ENCODE measurements at regions not wholly inside any gene's neighbourhood (a gene's known extent, or its start where the extent isn't known, plus 50 kb on each side); places are given as distances from the start of the nearest gene placed in this dataset.

DNA sequence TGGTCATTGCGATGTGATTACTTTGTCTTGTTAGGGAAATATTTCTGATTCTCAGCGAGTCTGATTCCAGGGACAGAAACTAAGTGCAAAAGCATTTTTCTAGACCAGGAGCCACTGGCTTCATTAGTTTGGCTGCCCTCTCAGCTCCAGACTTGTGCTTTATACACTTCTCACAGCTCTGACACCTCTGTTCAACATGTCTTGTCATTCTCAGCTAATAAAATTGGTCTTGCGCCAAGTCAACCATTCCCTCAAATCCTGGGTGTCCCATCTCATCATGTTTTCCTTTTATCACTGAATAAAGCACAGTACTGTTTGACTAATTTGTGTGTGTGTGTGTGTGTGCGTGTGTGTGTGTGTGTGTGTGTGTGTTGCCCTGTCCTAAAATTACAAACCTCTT lies 215.5 kb upstream of the EPHA4 start:
- Histone ChIP-seq H3K4me2 (ENCODE audit: low read length) (no peak overlapping the region), H3K9me3 (ENCODE audit: control insufficient read depth in 1 of 2, insufficient read depth in 1 of 2, low read depth in 1 of 2, low read length in 2 of 2) (no peaks in the 10 kb centered on the region), H3K27ac (ENCODE audit: low read depth, low read length) (no peak overlapping the region), H3K9ac (ENCODE audit: low read length) (no peak overlapping the region), H2AFZ (ENCODE audit: low read depth, low read length, poor library complexity, severe bottlenecking) (no peak overlapping the region), H3K27me3 (ENCODE audit: insufficient read depth, low read length) (peaks cover 11% of the 10 kb centered on the region), H3K4me3 (replicated peaks in 1 of 2; ENCODE audit: low read depth in 1 of 2, low read length in 2 of 2) (no peak overlapping the region), H3K36me3 (ENCODE audit: control insufficient read depth in 1 of 2, insufficient read depth in 2 of 2, low read length in 2 of 2) (no peaks in the 10 kb centered on the region), H3K4me1 (ENCODE audit: control insufficient read depth in 1 of 2, insufficient read depth in 2 of 2, low read length in 2 of 2) (no peaks in the 10 kb centered on the region), H3K79me2 (ENCODE audit: insufficient read depth, low read length) (no peaks in the 10 kb centered on the region), H4K20me1 (ENCODE audit: insufficient read depth) (no peaks in the 10 kb centered on the region), H3K9me2 (ENCODE audit: insufficient read depth) (no peaks in the 10 kb centered on the region)
- RAD21 ChIA-PET (ENCODE audit: low non-redundant PET in 1 of 2, low total read pairs in 2 of 2, uncharacterized antibody in 2 of 2, unreplicated experiment in 2 of 2), result no interaction called here
- BruUV-seq (replicated peaks), result no TSS peak
- TF ChIP-seq YY1 (IDR thresholded peaks at IDR 0.05; ENCODE audit: extremely low read depth, insufficient replicate concordance, low read depth, low read length) (no peak), EGR1 (IDR thresholded peaks at IDR 0.05; ENCODE audit: low read depth) (no peak), ZFX (IDR thresholded peaks at IDR 0.05) (no peak), ELF1 (IDR thresholded peaks at IDR 0.05; ENCODE audit: borderline replicate concordance, low read depth) (no peak), SRF (IDR thresholded peaks at IDR 0.05; ENCODE audit: low read depth) (no peak), CEBPB (IDR thresholded peaks at IDR 0.05; ENCODE audit: low read depth) (no peak), FOSL1 (IDR thresholded peaks at IDR 0.05; ENCODE audit: low read depth) (no peak), EZH2 (IDR thresholded peaks at IDR 0.05) (no peak), ZNF274 (IDR thresholded peaks at IDR 0.05; ENCODE audit: low read depth, low read length) (no peak), JUND (IDR thresholded peaks at IDR 0.05) (no peak), POLR2A (IDR thresholded peaks at IDR 0.05; ENCODE audit: borderline replicate concordance, extremely low read depth, insufficient read depth, insufficient read length) (no peak)
- TF ChIP-seq, protein P1, sequence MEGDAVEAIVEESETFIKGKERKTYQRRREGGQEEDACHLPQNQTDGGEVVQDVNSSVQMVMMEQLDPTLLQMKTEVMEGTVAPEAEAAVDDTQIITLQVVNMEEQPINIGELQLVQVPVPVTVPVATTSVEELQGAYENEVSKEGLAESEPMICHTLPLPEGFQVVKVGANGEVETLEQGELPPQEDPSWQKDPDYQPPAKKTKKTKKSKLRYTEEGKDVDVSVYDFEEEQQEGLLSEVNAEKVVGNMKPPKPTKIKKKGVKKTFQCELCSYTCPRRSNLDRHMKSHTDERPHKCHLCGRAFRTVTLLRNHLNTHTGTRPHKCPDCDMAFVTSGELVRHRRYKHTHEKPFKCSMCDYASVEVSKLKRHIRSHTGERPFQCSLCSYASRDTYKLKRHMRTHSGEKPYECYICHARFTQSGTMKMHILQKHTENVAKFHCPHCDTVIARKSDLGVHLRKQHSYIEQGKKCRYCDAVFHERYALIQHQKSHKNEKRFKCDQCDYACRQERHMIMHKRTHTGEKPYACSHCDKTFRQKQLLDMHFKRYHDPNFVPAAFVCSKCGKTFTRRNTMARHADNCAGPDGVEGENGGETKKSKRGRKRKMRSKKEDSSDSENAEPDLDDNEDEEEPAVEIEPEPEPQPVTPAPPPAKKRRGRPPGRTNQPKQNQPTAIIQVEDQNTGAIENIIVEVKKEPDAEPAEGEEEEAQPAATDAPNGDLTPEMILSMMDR (IDR thresholded peaks at IDR 0.05 in 2 of 3, conservative IDR thresholded peaks at IDR 0.05 in 1 of 3; ENCODE audit: borderline replicate concordance in 1 of 3, insufficient read depth in 1 of 3, low read depth in 2 of 3, low read length in 2 of 3), result no peak
- ATAC-seq (no peak), DNase-seq (ENCODE audit: low read depth, low spot score) (no peak)
- intact Hi-C loops (cut with micrococcal nuclease), result no loop called here
- CTCF ChIA-PET, result no interaction called here
- POLR2A ChIA-PET, result no interaction called here

All from HCT116 (cell line).